ENCODE measurements at regions not wholly inside any gene's neighbourhood (a gene's known extent, or its start where the extent isn't known, plus 50 kb on each side); places are given as distances from the start of the nearest gene placed in this dataset.

- DNase-seq (ENCODE audit: extremely low spot score), result no peak
- CTCF ChIA-PET, result no interaction called here
- POLR2A ChIA-PET, result no interaction called here
- no peak for TF ChIP-seq L3MBTL2 (conservative IDR thresholded peaks at IDR 0.05)
- TF ChIP-seq FOXM1 (IDR thresholded peaks at IDR 0.05; ENCODE audit: borderline replicate concordance), result no peak
Measured at GRCh38 chr16:65223335-65223734, 101.5 kb upstream of the CDH11 start.

- POLR2A ChIA-PET, result no interaction called here
- DNase-seq (ENCODE audit: extremely low spot score), result no peak
- TF ChIP-seq SUZ12 (IDR thresholded peaks at IDR 0.05), result no peak
- no peak for TF ChIP-seq TARDBP (IDR thresholded peaks at IDR 0.05)
- TF ChIP-seq BHLHE40 (IDR thresholded peaks at IDR 0.05; ENCODE audit: borderline replicate concordance), result no peak
- TF ChIP-seq FOXK2 (IDR thresholded peaks at IDR 0.05), result no peak
- TF ChIP-seq SP1 (IDR thresholded peaks at IDR 0.05), result no peak
- TF ChIP-seq LEF1 (IDR thresholded peaks at IDR 0.05; ENCODE audit: borderline replicate concordance), result no peak
- TF ChIP-seq PKNOX1 (IDR thresholded peaks at IDR 0.05), result no peak
- no peak for TF ChIP-seq L3MBTL2 (conservative IDR thresholded peaks at IDR 0.05)
- CTCF ChIA-PET, result no interaction called here
Measured at GRCh38 chr16:65222536-65222935, 100.7 kb upstream of the CDH11 start.

- ChIA-PET CTCF (no interaction called here), POLR2A (no interaction called here)
- TF ChIP-seq ARNT (IDR thresholded peaks at IDR 0.05) (no peak), FOXM1 (IDR thresholded peaks at IDR 0.05; ENCODE audit: borderline replicate concordance) (no peak), HDGF (IDR thresholded peaks at IDR 0.05; ENCODE audit: borderline replicate concordance) (no peak), LEF1 (IDR thresholded peaks at IDR 0.05; ENCODE audit: borderline replicate concordance) (no peak), CTBP1 (IDR thresholded peaks at IDR 0.05; ENCODE audit: borderline replicate concordance) (no peak)
- DNase-seq (ENCODE audit: extremely low spot score), result no peak
Measured at GRCh38 chr16:65222049-65222448, 100.2 kb upstream of the CDH11 start.

GRCh38 chr16:65219786-65220185 lies 97.9 kb upstream of the CDH11 start:
- ChIA-PET POLR2A (no interaction called here), CTCF (no interaction called here)
- DNase-seq (ENCODE audit: extremely low spot score), result no peak
- no peak for TF ChIP-seq SP1 (IDR thresholded peaks at IDR 0.05)
- no peak for TF ChIP-seq FOXM1 (IDR thresholded peaks at IDR 0.05; ENCODE audit: borderline replicate concordance)
- TF ChIP-seq CTBP1 (IDR thresholded peaks at IDR 0.05; ENCODE audit: borderline replicate concordance), result no peak
- TF ChIP-seq ELF4 (IDR thresholded peaks at IDR 0.05), result no peak
- no peak for TF ChIP-seq TARDBP (IDR thresholded peaks at IDR 0.05)
- no peak for TF ChIP-seq BHLHE40 (IDR thresholded peaks at IDR 0.05; ENCODE audit: borderline replicate concordance)
- TF ChIP-seq LEF1 (IDR thresholded peaks at IDR 0.05; ENCODE audit: borderline replicate concordance), result no peak
- TF ChIP-seq FOXA1 (IDR thresholded peaks at IDR 0.05), result no peak
- no peak for TF ChIP-seq HDGF (IDR thresholded peaks at IDR 0.05; ENCODE audit: borderline replicate concordance)

- TF ChIP-seq FOXK2 (IDR thresholded peaks at IDR 0.05), result no peak
- no peak for TF ChIP-seq PKNOX1 (IDR thresholded peaks at IDR 0.05)
- no peak for TF ChIP-seq L3MBTL2 (conservative IDR thresholded peaks at IDR 0.05)
- no peak for TF ChIP-seq ZNF384 (IDR thresholded peaks at IDR 0.05)
- TF ChIP-seq ARNT (IDR thresholded peaks at IDR 0.05), result no peak
- CTCF ChIA-PET, result no interaction called here
- POLR2A ChIA-PET, result no interaction called here
Measured at GRCh38 chr16:65218348-65218747, 96.5 kb upstream of the CDH11 start.

GRCh38 chr16:65213866-65214595 lies 92.2 kb upstream of the CDH11 start:
- ChIA-PET CTCF (no interaction called here), POLR2A (no interaction called here)
- TF ChIP-seq FOXK2 (IDR thresholded peaks at IDR 0.05), result no peak
- TF ChIP-seq SP1 (IDR thresholded peaks at IDR 0.05), result no peak
- no peak for TF ChIP-seq ARNT (IDR thresholded peaks at IDR 0.05)
- TF ChIP-seq CTBP1 (IDR thresholded peaks at IDR 0.05; ENCODE audit: borderline replicate concordance), result no peak
- no peak for TF ChIP-seq TARDBP (IDR thresholded peaks at IDR 0.05)
- TF ChIP-seq PKNOX1 (IDR thresholded peaks at IDR 0.05), result no peak
- no peak for TF ChIP-seq NFRKB (IDR thresholded peaks at IDR 0.05)
- TF ChIP-seq HDGF (IDR thresholded peaks at IDR 0.05; ENCODE audit: borderline replicate concordance), result no peak
- no peak for TF ChIP-seq SUZ12 (IDR thresholded peaks at IDR 0.05)
- no peak for TF ChIP-seq BHLHE40 (IDR thresholded peaks at IDR 0.05; ENCODE audit: borderline replicate concordance)
- TF ChIP-seq ELF4 (IDR thresholded peaks at IDR 0.05), result no peak
- no peak for TF ChIP-seq L3MBTL2 (conservative IDR thresholded peaks at IDR 0.05)
- no peak for TF ChIP-seq FOXA1 (IDR thresholded peaks at IDR 0.05)
- DNase-seq (ENCODE audit: extremely low spot score), result no peak

More at GRCh38 chr16:65218348-65218747, 96.5 kb upstream of the CDH11 start:
- no peak for DNase-seq (ENCODE audit: extremely low spot score)

- CTCF ChIA-PET, result no interaction called here
- POLR2A ChIA-PET, result no interaction called here
- TF ChIP-seq BHLHE40 (IDR thresholded peaks at IDR 0.05; ENCODE audit: borderline replicate concordance) (no peak), ELF4 (IDR thresholded peaks at IDR 0.05) (no peak), CTBP1 (IDR thresholded peaks at IDR 0.05; ENCODE audit: borderline replicate concordance) (no peak), FOXM1 (IDR thresholded peaks at IDR 0.05; ENCODE audit: borderline replicate concordance) (no peak)
- DNase-seq (ENCODE audit: extremely low spot score), result no peak
Measured at GRCh38 chr16:65212791-65213190, 90.9 kb upstream of the CDH11 start.

Data from HEK293T (cell line).